ENCODE measurements at regions not wholly inside any gene's neighbourhood (a gene's known extent, or its start where the extent isn't known, plus 50 kb on each side); places are given as distances from the start of the nearest gene placed in this dataset.

- no peak for DNase-seq (ENCODE audit: low read depth)
These were observed 275.2 kb downstream of the DSEL start for GRCh38 chr18:67241299-67241698.

- no peak for DNase-seq (ENCODE audit: low read depth)
These were observed 276.7 kb downstream of the DSEL start for GRCh38 chr18:67239826-67240225.

GRCh38 chr18:67232991-67233390 is 283.5 kb downstream of the DSEL start:
- DNase-seq (ENCODE audit: low read depth), result no peak

- peak; percentile 57 for DNase-seq (ENCODE audit: low read depth)
These were observed 284.1 kb downstream of the DSEL start for GRCh38 chr18:67232406-67232805.

GRCh38 chr18:67222887-67223286 is 293.6 kb downstream of the DSEL start:
- DNase-seq (ENCODE audit: low read depth), result no peak

- no peak for DNase-seq (ENCODE audit: low read depth)
These were observed 296.7 kb downstream of the DSEL start for GRCh38 chr18:67219821-67220220.

- no peak for DNase-seq (ENCODE audit: low read depth)
These were observed 298.0 kb downstream of the DSEL start for GRCh38 chr18:67218556-67218955.

GRCh38 chr18:67217551-67218166 is 298.9 kb downstream of the DSEL start:
- peak; percentile 42 for DNase-seq (ENCODE audit: low read depth)

- no peak for DNase-seq (ENCODE audit: low read depth)
These were observed 299.7 kb downstream of the DSEL start for GRCh38 chr18:67216846-67217245.

- DNase-seq (ENCODE audit: low read depth), result no peak
These were observed 300.8 kb downstream of the DSEL start for GRCh38 chr18:67215686-67216085.

- DNase-seq (ENCODE audit: low read depth), result no peak
These were observed 304.9 kb downstream of the DSEL start for GRCh38 chr18:67211646-67212045.

GRCh38 chr18:67200665-67201064 is 315.9 kb downstream of the DSEL start:
- DNase-seq (ENCODE audit: low read depth), result no peak

GRCh38 chr18:67199993-67200617 is 316.4 kb downstream of the DSEL start:
- DNase-seq (ENCODE audit: low read depth), result peak; percentile 56

- no peak for DNase-seq (ENCODE audit: low read depth)
These were observed 321.6 kb downstream of the DSEL start for GRCh38 chr18:67194886-67195285.

- DNase-seq (ENCODE audit: low read depth), result no peak
These were observed 324.0 kb downstream of the DSEL start for GRCh38 chr18:67192535-67192934.

- DNase-seq (ENCODE audit: low read depth), result no peak
These were observed 333.1 kb downstream of the DSEL start for GRCh38 chr18:67183398-67183797.

- no peak for DNase-seq (ENCODE audit: low read depth)
These were observed 336.8 kb downstream of the DSEL start for GRCh38 chr18:67179726-67180125.

GRCh38 chr18:67159662-67160061 is 356.9 kb downstream of the DSEL start:
- no peak for DNase-seq (ENCODE audit: low read depth)

- DNase-seq (ENCODE audit: low read depth), result no peak
These were observed 361.5 kb downstream of the DSEL start for GRCh38 chr18:67154979-67155378.

GRCh38 chr18:67151366-67151765 is 365.2 kb downstream of the DSEL start:
- DNase-seq (ENCODE audit: low read depth), result no peak

- DNase-seq (ENCODE audit: low read depth), result no peak
These were observed 370.8 kb downstream of the DSEL start for GRCh38 chr18:67145586-67146292.

GRCh38 chr18:67144329-67144728 is 372.2 kb downstream of the DSEL start:
- no peak for DNase-seq (ENCODE audit: low read depth)

GRCh38 chr18:67143028-67143427 is 373.5 kb downstream of the DSEL start:
- DNase-seq (ENCODE audit: low read depth), result no peak
